GM20000 (cell line): ENCODE measurements at regions not wholly inside any gene's neighbourhood (a gene's known extent, or its start where the extent isn't known, plus 50 kb on each side); places are given as distances from the start of the nearest gene placed in this dataset.
"Not testable (repeated sequence)": the region's sequence is repeated elsewhere in the genome, so short reads cannot be mapped to it uniquely, and the experiment has no call there.

Experiments used
- DNase-seq: peaks from one replicate; pipeline ENCODE4 v3.0.0; 2012; ENCODE audit warnings: low spot score
- TF ChIP-seq, protein P1 (sequence below): IDR thresholded peaks from 2 replicates; pipeline ENCODE4 v1.5.1; 2012; ENCODE audit warnings: mild to moderate bottlenecking, control low read depth; ENCODE audit errors: extremely low read depth, missing control alignments

GRCh38 chr3:5505163-5505562 is 317.7 kb downstream of the EDEM1 start:
- TF ChIP-seq, protein P1, sequence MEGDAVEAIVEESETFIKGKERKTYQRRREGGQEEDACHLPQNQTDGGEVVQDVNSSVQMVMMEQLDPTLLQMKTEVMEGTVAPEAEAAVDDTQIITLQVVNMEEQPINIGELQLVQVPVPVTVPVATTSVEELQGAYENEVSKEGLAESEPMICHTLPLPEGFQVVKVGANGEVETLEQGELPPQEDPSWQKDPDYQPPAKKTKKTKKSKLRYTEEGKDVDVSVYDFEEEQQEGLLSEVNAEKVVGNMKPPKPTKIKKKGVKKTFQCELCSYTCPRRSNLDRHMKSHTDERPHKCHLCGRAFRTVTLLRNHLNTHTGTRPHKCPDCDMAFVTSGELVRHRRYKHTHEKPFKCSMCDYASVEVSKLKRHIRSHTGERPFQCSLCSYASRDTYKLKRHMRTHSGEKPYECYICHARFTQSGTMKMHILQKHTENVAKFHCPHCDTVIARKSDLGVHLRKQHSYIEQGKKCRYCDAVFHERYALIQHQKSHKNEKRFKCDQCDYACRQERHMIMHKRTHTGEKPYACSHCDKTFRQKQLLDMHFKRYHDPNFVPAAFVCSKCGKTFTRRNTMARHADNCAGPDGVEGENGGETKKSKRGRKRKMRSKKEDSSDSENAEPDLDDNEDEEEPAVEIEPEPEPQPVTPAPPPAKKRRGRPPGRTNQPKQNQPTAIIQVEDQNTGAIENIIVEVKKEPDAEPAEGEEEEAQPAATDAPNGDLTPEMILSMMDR, result no peak
- DNase-seq, result no peak

DNA sequence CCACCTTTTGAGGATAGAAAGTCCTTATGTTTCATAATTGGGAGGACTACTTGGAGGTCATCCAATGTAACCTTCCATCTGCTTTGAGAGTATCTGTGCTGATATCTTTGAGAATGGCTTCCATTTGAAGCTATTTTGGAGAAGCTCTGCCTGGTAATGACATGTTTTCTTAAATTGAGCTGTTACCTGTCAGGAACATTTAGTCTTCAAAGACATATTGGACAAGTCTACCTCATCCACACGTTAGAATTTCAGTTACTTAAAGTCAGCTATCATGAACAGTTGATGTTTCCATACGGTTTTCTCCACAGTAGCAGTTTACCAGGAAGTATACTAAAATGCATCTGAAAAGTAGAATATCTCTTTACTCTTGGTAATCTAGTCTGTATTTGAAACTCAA is 318.5 kb downstream of the EDEM1 start:
- TF ChIP-seq, protein P1, result no peak
- no peak for DNase-seq

DNA sequence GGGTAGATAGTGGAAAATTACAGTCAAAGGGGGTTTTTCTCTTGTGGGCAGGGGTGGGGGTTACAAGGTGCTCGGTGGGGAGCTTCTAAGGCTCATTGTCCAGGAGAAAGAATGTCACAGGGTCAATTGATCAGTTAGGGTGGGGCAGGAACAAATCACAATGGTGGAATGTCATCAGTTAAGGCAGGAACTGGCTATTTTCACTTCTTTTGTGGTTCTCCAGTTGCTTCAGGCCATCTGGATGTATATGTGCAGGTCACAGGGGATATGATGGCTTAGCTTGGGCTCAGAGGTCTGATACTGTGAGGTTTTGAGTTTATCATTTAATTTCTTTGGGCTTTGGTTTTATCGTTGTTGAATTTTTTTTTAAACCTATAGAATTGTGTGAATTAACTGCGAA is 321.4 kb downstream of the EDEM1 start:
- DNase-seq, result not testable (repeated sequence)

- TF ChIP-seq, protein P1, result no peak
- no peak for DNase-seq
These were observed 322.8 kb downstream of the EDEM1 start for GRCh38 chr3:5510300-5510699.

DNA sequence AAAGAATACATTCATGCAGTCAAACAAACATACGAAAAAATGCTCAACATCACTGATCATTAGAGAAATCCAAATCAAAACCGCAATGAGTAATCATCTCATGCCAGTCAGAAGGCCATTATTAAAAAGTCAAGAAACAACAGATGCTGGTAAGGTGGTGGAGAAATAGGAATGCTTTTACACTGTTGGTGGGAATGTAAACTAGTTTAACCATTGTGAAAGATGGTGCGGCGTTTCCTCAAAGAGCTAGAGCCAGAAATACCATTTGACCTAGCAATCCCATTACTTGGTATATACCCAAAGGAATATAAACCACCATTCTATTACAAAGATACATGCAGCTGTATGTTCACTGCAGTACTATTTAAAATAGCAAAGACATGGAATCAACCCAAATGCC is 330.4 kb downstream of the EDEM1 start:
- no peak for DNase-seq

GRCh38 chr3:5520237-5520636 is 332.7 kb downstream of the EDEM1 start:
- no peak for DNase-seq
- TF ChIP-seq, protein P1, result no peak

More for the DNA sequence above, 330.4 kb downstream of the EDEM1 start:
- TF ChIP-seq, protein P1, result no peak

DNA sequence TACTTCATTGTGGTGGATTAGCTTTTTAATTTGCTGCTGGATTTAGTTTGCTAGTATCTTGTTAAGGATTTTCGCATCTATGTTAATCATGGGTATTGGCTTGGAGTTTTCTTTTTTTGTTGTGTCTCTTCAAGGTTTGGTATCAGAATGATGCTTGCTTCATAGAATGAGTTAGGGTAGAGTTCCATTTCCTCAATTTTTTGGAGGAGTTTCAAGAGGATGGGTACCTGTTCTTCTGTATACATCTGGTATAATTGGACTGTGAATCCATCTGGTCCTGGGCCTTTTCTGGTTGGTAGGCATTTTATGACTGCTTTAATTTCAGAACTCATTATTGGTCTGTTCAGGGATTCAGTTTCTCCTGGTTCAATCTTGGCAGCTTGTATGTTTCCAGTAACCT is 335.6 kb downstream of the EDEM1 start:
- TF ChIP-seq, protein P1, result no peak
- no peak for DNase-seq

DNA sequence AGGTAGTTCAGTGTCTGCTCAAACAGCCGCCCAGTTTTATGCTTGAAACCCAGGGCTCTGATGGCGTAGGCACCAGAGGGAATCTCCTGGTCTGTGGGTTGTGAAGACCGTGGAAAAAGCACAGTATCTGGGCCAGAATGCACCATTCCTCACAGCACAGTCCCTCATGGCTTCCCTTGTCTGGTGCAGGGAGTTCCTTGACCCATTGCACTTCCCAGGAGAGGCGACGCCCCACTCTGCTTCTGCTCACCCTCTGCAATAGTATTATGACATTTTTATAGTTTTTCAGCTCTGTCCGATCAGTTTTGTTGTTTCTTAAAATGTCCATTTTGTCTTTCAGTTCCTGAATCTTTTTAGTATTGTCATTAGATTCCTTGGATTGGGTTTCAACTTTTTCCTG is 343.5 kb downstream of the EDEM1 start:
- TF ChIP-seq, protein P1, result no peak
- DNase-seq, result no peak
